Sciatic nerve (tissue), 2 donors: ENCODE measurements at regions not wholly inside any gene's neighbourhood (a gene's known extent, or its start where the extent isn't known, plus 50 kb on each side); places are given as distances from the start of the nearest gene placed in this dataset.

Experiments used
- ATAC-seq: fragments of 200-7000 bp; cut with Tn5 transposase; one replicate; pipeline ENCODE4 v1.9.1; 2020; ENCODE audit warnings: mild to moderate bottlenecking, moderate library complexity
- DNase-seq: peaks from one replicate; pipeline ENCODE4 v3.0.0-alpha.2; 2020; ENCODE audit warnings: low spot score
- intact Hi-C: fragments of 100-400 bp; cut with DNase I; formaldehyde crosslinking; loops from one replicate; pipeline ENCODE4 v1.14.2; 2022
- donor health status: DM: no; HTN: no; CAD: no.
- donor health status: DM: no; HTN: no; CAD: no.

GRCh38 chr3:151935446-151935845, 62.0 kb downstream of the SUCNR1 start:
- no peak for ATAC-seq
- DNase-seq: no peak
- intact Hi-C loops: no loop called here

GRCh38 chr3:151940481-151940880, 67.0 kb downstream of the SUCNR1 start:
- DNase-seq (no peak), ATAC-seq (no peak)
- intact Hi-C loops: no loop called here

- intact Hi-C loops: no loop called here
- no peak for ATAC-seq
- no peak for DNase-seq
Observed at GRCh38 chr3:151943539-151943938, 70.1 kb downstream of the SUCNR1 start.

GRCh38 chr3:151944356-151944755, 70.9 kb downstream of the SUCNR1 start:
- ATAC-seq (no peak), DNase-seq (no peak)
- intact Hi-C loops: no loop called here

GRCh38 chr3:151946606-151947005, 73.2 kb downstream of the SUCNR1 start:
- intact Hi-C loops: no loop called here
- ATAC-seq: no peak
- no peak for DNase-seq

- DNase-seq (no peak), ATAC-seq (no peak)
Observed at GRCh38 chr3:151949706-151950105, 76.3 kb downstream of the SUCNR1 start.

GRCh38 chr3:151955356-151955755, 81.9 kb downstream of the SUCNR1 start:
- intact Hi-C loops: no loop called here
- DNase-seq (no peak), ATAC-seq (no peak)

More at GRCh38 chr3:151949706-151950105, 76.3 kb downstream of the SUCNR1 start:
- intact Hi-C loops: no loop called here

GRCh38 chr3:151960961-151961580, 87.6 kb downstream of the SUCNR1 start:
- no peak for DNase-seq
- intact Hi-C loops: no loop called here
- ATAC-seq: no peak

- ATAC-seq: no peak
- intact Hi-C loops: no loop called here
Observed at GRCh38 chr3:151962352-151962751, 88.9 kb downstream of the SUCNR1 start.

GRCh38 chr3:151962912-151963311, 89.5 kb downstream of the SUCNR1 start:
- ATAC-seq: no peak
- DNase-seq: no peak
- intact Hi-C loops: no loop called here

More at GRCh38 chr3:151962352-151962751, 88.9 kb downstream of the SUCNR1 start:
- no peak for DNase-seq

- ATAC-seq: no peak
- intact Hi-C loops: no loop called here
- DNase-seq: no peak
Observed at GRCh38 chr3:151964743-151965142, 91.3 kb downstream of the SUCNR1 start.

- no peak for DNase-seq
- intact Hi-C loops: no loop called here
- ATAC-seq: no peak
Observed at GRCh38 chr3:151969026-151969642, 95.7 kb downstream of the SUCNR1 start.

- DNase-seq (no peak), ATAC-seq (no peak)
- intact Hi-C loops: no loop called here
Observed at GRCh38 chr3:151971814-151972579, 98.6 kb downstream of the SUCNR1 start.

- intact Hi-C loops: no loop called here
- ATAC-seq (no peak), DNase-seq (no peak)
Observed at GRCh38 chr3:151974067-151974466, 100.6 kb downstream of the SUCNR1 start.

- intact Hi-C loops: no loop called here
Observed at GRCh38 chr3:151976211-151977050, 103.0 kb downstream of the SUCNR1 start.

GRCh38 chr3:151979906-151980305, 106.5 kb downstream of the SUCNR1 start:
- no peak for DNase-seq
- ATAC-seq: no peak
- intact Hi-C loops: no loop called here

More at GRCh38 chr3:151976211-151977050, 103.0 kb downstream of the SUCNR1 start:
- DNase-seq (no peak), ATAC-seq (peak; percentile 71)

GRCh38 chr3:151983538-151983937, 110.1 kb downstream of the SUCNR1 start:
- ATAC-seq (no peak), DNase-seq (no peak)
- intact Hi-C loops: no loop called here

- no peak for ATAC-seq
- intact Hi-C loops: no loop called here
- DNase-seq: no peak
Observed at GRCh38 chr3:151985787-151986430, 112.5 kb downstream of the SUCNR1 start.

GRCh38 chr3:151987893-151988292, 114.5 kb downstream of the SUCNR1 start:
- DNase-seq (no peak), ATAC-seq (no peak)
- intact Hi-C loops: no loop called here
